GM18867 (cell line): ENCODE measurements at regions not wholly inside any gene's neighbourhood (a gene's known extent, or its start where the extent isn't known, plus 50 kb on each side); places are given as distances from the start of the nearest gene placed in this dataset.
"Not testable (repeated sequence)": the region's sequence is repeated elsewhere in the genome, so short reads cannot be mapped to it uniquely, and the experiment has no call there.

Experiments used
- ATAC-seq: cut with Tn5 transposase; IDR thresholded peaks from one replicate; pipeline ENCODE4 v1.9.1; 2021; ENCODE audit warnings: mild to moderate bottlenecking, moderate library complexity; ENCODE audit not compliant: unreplicated experiment

DNA sequence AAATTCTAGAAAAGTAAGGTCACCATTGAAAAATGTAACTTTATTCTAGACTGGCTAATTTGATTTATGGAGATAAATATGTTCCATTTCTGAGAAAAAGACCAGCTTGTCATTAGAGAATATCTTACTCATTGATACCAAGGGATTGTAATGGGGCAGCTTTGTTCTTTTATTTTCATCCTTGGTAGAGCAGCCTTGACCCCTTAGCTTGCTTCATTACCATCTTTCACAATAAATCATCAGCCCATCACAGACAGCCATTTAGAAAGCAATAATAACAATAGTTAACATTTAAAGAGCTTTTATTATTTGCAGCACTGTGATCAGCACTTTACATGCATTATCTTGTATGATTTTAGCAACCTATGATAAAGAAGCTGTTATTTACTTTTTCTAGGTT, 253.6 kb downstream of the C3orf38 start:
- ATAC-seq, result no peak

DNA sequence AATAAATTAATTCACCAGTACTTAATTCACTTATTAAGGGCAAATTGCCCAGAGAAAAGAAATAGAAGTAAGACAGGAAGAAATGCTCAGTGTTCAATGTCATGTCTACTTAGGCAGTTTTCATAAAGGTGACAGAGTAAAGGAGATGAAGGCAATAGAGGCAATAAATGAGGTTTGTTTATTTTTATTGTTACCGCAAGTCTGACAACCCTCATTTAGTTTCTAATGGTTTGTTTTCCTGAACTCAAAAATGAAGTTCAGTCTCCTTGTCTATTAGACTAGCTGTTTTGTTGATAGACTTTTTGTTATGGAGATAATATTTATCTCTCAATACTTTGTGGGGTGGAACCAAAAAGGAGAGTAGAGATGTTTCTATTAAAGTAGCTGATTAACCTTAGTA, 258.3 kb downstream of the C3orf38 start:
- no peak for ATAC-seq

GRCh38 chr3:88408935-88409334, 259.2 kb downstream of the C3orf38 start:
- no peak for ATAC-seq

DNA sequence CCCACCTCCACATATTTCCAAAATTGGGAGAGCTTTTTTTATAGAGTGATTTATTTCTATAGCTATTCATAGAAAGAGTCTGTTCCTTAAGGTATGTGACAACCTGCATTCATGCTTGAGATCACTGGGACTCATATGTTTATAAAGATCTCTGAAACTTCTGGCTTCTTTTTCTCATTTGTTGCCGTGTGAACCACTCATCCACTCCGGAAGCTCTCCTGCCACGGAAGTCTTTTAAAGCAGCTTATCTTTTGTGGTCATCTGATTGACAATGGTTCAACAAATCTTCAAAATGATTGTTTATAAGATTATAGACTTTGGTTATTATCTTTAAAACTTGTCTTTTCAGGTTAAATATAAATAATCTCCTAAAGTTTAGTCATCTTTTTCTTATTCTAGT, 260.5 kb downstream of the C3orf38 start:
- no peak for ATAC-seq

DNA sequence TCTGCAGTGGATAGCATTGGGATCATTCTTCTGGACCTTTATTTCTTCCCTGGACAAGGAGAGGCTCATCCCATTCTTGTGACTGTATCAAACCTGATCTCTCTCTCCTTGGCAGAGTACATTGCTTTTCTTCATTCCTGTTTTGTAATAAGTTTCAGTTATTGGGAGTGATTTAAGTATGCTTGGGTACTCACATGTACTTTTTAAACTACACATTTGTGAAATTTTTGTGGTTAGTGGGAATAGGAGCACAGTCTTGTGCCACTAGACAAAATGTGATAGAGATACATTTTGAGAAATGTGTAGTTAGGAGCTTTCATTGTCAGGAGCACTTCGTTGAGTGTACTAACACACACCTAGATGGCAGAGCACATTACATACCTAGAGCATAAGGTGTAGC, 262.6 kb downstream of the C3orf38 start:
- ATAC-seq, result no peak

GRCh38 chr3:88416436-88416835, 266.7 kb downstream of the C3orf38 start:
- no peak for ATAC-seq

DNA sequence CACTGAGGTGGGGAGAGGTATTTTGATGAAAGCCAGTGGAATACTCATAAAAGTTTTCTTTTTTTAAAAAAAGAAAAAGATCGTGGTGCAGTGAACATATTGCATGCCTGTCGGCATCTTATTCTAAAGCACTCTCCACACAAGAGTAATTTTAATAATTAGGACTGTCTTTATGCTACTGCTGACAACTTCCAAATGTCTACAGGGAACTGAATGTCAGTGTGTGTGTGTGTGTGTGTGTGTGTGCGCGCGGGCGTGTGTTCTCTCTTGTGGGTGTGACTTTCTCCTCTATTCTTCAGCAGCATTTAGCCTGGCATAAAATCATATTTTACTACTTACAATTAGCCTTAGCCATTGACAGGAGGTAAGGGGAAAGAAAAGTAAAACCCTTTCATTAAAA, 268.5 kb downstream of the C3orf38 start:
- no peak for ATAC-seq

GRCh38 chr3:88433568-88433967, 283.8 kb downstream of the C3orf38 start:
- peak; percentile 99 for ATAC-seq

DNA sequence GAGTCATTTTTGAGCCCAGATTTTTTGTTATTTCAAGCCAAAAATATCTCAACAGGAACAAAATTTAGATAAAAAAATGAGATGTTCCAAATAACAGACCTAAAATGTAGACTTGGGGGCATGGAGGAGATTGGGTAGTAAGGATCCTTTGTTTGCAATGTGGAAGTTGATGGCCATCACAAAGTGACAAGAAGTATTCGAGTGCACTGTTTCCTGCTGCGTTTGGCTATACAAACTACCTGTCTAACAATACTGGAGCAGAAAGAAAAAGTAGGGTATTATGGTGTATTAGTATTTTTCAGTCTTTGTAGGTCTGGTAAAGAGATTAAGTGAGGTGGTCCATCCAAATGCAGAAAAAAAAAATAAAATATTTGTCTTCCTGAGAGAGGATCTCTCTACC, 284.2 kb downstream of the C3orf38 start:
- ATAC-seq, result peak; percentile 32

- peak; percentile 62 for ATAC-seq
Observed at GRCh38 chr3:88440701-88441100, 290.9 kb downstream of the C3orf38 start.

DNA sequence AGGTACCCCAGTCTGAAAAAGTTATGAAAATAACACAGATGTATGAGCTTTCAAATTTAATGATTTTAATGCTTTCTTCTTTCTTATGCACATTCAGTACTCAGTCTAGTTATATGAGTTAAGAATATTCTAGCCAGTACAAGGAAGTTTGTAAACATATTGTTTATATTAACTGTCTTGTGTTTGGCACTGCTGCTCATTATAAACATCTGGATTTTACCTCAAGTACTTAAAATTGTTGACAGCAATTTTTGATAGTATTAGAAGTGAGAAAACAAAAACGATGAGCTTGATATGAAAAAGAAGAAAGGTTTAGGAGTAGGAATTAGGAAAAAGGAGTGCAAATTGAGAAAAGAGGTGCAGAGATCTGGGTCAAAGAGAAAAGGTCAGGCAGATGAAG, 293.3 kb downstream of the C3orf38 start:
- ATAC-seq, result no peak

DNA sequence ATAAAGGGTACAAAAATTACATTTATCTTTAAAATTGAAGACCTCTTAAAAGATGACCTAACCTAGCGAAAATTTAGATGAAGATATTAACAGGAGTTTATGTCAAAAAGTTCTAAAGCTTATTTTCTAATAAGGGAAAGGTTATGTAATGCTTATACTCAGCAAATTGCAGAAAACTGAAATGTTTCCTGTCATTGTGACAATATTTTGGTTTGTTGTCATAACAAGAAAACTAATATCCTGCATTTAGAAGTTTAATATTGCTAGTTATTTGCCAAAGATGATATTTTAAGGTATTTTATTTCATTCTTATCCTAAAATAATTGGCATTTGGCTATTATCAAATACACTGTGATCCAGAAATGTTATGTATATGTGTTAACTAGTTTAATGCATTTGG, 294.5 kb downstream of the C3orf38 start:
- no peak for ATAC-seq

GRCh38 chr3:88452228-88452627, 302.5 kb downstream of the C3orf38 start:
- no peak for ATAC-seq

GRCh38 chr3:88460369-88460768, 310.6 kb downstream of the C3orf38 start:
- no peak for ATAC-seq

DNA sequence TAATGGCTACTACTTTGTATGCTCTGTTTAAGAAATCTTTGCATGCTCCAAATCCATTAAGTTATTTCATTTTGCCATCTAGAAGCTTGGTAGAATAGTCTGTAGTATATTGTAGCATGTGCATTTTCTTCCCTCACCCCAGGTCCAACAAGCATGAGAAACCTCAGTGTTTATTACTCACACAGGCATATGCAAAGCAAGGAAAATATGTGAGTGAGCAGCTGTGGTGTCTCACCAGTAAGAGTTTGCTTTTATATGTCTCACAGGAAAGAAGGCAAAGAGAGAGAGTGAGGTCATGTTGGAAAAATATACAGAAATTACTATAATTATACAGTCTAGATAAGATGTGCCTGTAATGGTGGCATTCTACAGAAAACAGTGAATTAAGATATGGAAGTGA, 312.5 kb downstream of the C3orf38 start:
- ATAC-seq, result no peak

DNA sequence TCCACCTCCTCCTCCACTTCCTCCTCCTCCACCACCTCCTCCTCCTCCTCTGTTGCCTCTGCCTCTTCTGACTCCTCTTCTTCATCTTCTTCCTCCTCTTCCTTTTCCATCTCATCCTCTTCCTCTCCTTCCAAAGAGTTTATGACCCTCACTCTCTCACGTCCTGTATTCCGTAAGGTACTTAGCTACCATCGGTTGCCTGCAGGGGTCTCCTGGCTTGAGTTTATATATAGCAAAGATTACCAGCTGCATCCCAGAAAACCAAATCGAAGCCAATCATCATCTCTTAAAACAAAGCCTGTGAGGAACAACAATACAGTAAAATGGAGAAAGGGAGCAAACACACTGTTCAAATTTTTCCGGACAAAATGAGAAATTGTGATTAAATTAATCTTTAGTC, 317.4 kb downstream of the C3orf38 start:
- no peak for ATAC-seq

GRCh38 chr3:88469216-88469615, 319.5 kb downstream of the C3orf38 start:
- no peak for ATAC-seq

GRCh38 chr3:88478460-88478859, 328.7 kb downstream of the C3orf38 start:
- no peak for ATAC-seq

DNA sequence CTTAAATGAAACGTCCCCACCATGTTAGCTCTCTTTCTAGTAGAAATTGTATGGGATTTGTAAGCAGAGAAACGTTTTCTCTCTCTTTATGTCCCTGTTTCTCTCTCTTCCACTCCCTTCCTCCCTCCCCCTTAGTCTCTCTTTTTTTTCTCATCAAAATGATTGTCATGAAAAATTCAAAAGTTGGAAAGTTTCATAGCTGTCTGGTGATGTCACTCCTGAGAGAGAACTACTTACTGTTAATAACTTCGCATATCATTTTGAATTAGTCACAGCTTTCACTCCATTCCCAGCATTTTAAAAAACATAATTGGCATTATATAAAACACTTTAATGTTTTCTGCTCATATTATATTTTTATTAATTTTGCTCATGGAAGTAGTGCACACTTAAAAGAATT, 331.1 kb downstream of the C3orf38 start:
- ATAC-seq, result no peak

GRCh38 chr3:88485001-88485400, 335.2 kb downstream of the C3orf38 start:
- no peak for ATAC-seq

GRCh38 chr3:88508818-88509217, 359.1 kb downstream of the C3orf38 start:
- not testable (repeated sequence) for ATAC-seq

- no peak for ATAC-seq
Observed at GRCh38 chr3:88509582-88509981, 359.8 kb downstream of the C3orf38 start.

- ATAC-seq, result no peak
Observed at GRCh38 chr3:88528494-88528893, 378.7 kb downstream of the C3orf38 start.

DNA sequence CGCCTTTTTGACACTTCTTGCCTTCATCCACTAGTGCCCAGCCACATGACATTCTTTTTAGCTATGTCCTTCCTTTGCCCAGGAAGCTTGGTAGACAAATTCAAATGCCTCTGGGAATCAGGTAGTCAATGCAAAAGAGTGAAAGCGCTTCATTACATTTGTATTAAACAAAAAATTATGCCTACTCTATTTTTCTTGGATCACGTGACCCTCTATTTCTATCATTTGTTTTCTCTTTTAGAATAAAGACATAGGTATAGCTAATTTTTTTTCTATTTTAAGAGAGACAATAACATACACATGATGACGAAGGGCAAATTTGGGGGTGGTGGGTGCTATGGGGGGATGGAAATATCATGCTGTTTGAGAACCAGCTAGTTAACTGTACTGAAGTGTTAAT, 384.8 kb downstream of the C3orf38 start:
- ATAC-seq, result no peak
